OCI-LY7 (cell line): ENCODE measurements at regions not wholly inside any gene's neighbourhood (a gene's known extent, or its start where the extent isn't known, plus 50 kb on each side); places are given as distances from the start of the nearest gene placed in this dataset.

Experiments
- CTCF ChIP-seq: fragments of 200-600 bp; sonication (generic); conservative IDR thresholded peaks from 2 replicates; pipeline ENCODE4 v1.5.1; 2014; ENCODE audit warnings: mild to moderate bottlenecking, antibody characterized with exemption, low read length, moderate library complexity, mixed read lengths
- EZH2phosphoT487 ChIP-seq: fragments of 200-600 bp; sonication (generic); IDR thresholded peaks from 2 replicates; pipeline ENCODE4 v1.6.1; 2018; ENCODE audit warnings: low read depth, borderline replicate concordance, mild to moderate bottlenecking, mixed run types, antibody characterized with exemption, low read length, moderate library complexity, mixed read lengths

- TF ChIP-seq CTCF (no peak), EZH2phosphoT487 (no peak)
These were observed 63.8 kb upstream of the SMNDC1 start for GRCh38 chr10:110368556-110368955.
